NCI-H1105 (cell line): ENCODE measurements at regions not wholly inside any gene's neighbourhood (a gene's known extent, or its start where the extent isn't known, plus 50 kb on each side); places are given as distances from the start of the nearest gene placed in this dataset.

Source experiments
- DNase-seq: peaks from one replicate; lab custom pipeline; 2025; lab: John Stamatoyannopoulos, UW

DNA sequence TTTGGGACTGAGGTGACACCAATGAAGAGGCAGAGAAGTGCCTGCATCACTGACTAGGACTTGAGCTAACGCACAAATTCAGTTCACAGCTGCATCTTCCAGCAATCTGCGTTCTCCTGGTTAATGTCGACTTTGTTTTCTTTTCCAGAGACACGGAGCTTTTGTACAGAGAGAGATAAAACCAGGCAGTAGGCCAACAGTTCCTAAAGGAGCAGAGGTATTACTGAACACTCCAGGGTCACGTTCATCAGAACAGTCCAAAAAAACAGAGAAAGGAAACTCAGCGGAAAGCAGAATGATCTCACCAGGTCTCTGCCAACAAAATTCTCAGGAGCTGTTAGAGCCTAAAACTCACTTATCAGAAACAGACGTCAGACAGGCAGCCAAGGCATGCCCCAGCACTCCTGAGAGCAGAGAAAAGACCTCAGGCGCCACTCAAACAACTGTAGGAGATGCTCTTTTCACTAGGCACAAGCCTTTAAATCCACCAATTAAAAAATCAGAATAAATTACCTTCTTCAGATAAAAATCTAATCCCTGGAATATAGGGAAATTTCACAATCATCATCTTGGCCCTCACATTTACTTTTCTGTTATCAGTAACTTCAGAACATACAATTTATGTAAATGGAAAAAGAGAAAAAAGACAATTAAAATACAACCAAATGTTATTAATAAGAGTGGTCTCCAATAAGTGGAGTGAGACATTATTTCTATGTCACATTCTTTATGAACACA, 95.9 kb upstream of the SPTBN1 start:
- peak; percentile 77 for DNase-seq

DNA sequence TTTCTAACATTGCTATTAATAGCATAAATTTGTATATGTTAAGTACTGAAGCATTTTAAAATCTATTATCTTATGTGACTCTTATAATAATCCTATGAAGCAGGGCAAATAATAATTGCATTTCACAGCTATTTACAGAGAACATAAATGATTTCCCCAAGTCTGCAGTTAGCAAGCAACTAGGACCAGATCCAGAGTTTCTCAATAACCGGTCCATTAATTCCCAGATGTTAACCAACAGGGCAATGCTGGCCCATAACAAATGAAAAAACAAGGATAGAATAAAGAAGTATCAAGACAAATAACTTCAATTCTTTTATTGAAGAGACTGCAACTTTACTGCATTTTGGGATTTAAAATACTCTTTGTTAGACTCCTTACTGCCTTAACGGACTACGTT, 91.7 kb upstream of the SPTBN1 start:
- DNase-seq: no peak

- no peak for DNase-seq
Measured at GRCh38 chr2:54365661-54366060, 90.5 kb upstream of the SPTBN1 start.

- no peak for DNase-seq
Measured at GRCh38 chr2:54366487-54367280, 89.4 kb upstream of the SPTBN1 start.

GRCh38 chr2:54370405-54371104, 85.6 kb upstream of the SPTBN1 start:
- DNase-seq: no peak

GRCh38 chr2:54371460-54372065, 84.6 kb upstream of the SPTBN1 start:
- DNase-seq: no peak

GRCh38 chr2:54372361-54372760, 83.8 kb upstream of the SPTBN1 start:
- DNase-seq: no peak

GRCh38 chr2:54373855-54374254, 82.3 kb upstream of the SPTBN1 start:
- no peak for DNase-seq

GRCh38 chr2:54374591-54375364, 81.3 kb upstream of the SPTBN1 start:
- no peak for DNase-seq

DNA sequence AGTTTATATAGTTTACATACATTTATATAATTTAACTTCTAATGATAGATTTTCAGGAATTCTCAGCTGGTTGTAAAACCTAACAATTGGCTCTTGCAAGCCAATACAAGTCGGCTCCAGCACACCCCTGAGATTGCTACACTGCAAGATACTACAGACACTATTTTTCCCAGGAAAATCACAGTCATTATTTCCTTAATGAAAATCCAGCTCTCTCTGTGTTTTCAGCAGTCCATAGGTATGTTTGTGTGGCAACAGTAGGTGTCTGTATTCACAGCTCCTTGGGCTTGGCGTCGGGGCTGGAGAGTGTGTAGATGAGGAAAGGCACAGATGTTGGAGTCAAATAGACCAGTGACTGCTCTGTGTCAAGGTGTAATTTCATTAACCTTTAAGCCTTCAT, 78.7 kb upstream of the SPTBN1 start:
- no peak for DNase-seq

GRCh38 chr2:54377901-54378493, 78.1 kb upstream of the SPTBN1 start:
- no peak for DNase-seq

GRCh38 chr2:54380670-54381069, 75.5 kb upstream of the SPTBN1 start:
- DNase-seq: no peak

DNA sequence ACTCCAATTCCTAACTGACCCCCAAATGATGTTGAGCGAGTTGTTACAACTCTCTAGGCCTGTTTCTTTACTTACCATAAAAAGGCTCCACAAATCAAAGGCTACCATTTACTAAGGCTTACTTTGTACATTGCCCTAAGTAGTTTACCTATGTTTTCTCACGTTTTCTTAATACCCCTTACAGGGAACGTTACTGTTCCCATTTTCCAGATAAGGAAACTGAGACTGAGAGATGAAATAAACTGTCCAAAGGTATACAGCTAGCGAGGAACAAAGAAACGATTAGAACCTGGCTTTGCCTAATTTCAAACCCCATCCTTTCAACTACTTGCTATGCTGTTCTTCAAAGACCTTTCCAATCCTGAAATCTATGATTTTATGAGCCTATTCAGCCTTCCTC, 74.8 kb upstream of the SPTBN1 start:
- no peak for DNase-seq

- DNase-seq: no peak
Measured at GRCh38 chr2:54382601-54383000, 73.5 kb upstream of the SPTBN1 start.

DNA sequence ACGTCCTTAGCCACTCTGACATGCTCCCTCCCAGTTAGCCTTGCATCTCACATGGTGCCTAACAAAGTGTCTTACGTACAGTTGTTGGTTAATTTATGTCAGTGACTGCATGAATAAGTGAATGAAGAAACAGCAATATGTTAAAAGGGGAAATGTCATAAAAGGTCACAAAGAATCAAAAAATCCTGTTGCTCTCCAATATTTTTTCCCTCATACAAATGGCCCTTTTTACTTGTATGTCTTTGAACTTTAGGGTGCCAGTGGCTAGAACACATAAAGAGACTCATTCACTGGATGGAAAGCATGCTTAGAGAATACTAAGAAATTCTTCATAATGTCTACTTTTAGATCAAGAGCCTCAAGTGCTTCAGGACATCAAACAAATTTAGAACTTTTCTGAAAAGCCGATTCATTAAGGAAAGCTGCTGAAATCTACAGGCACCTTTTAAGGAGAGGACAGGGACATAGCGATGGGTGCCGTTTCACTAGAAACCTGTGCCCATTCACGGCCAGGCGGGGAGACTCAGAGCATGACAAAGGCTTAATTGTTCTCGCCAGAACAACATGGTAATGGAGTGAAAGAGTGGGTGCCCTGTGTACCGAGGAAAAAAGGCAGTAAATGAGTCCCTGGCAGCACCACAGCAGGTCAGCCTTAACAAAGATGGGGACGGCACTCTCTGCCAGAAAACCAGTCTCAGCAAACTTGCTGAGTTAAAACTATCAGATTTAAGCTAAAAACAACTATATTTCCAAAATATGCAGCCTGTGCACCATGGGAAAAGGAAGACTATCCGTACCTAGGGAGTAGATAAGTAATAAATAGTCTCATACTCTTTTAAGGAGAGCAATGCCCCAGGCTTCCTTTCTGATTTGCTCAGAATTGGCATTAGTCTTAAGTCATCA, 71.6 kb upstream of the SPTBN1 start:
- DNase-seq: no peak

- DNase-seq: no peak
Measured at GRCh38 chr2:54385271-54385670, 70.9 kb upstream of the SPTBN1 start.

GRCh38 chr2:54386585-54386984, 69.5 kb upstream of the SPTBN1 start:
- no peak for DNase-seq

DNA sequence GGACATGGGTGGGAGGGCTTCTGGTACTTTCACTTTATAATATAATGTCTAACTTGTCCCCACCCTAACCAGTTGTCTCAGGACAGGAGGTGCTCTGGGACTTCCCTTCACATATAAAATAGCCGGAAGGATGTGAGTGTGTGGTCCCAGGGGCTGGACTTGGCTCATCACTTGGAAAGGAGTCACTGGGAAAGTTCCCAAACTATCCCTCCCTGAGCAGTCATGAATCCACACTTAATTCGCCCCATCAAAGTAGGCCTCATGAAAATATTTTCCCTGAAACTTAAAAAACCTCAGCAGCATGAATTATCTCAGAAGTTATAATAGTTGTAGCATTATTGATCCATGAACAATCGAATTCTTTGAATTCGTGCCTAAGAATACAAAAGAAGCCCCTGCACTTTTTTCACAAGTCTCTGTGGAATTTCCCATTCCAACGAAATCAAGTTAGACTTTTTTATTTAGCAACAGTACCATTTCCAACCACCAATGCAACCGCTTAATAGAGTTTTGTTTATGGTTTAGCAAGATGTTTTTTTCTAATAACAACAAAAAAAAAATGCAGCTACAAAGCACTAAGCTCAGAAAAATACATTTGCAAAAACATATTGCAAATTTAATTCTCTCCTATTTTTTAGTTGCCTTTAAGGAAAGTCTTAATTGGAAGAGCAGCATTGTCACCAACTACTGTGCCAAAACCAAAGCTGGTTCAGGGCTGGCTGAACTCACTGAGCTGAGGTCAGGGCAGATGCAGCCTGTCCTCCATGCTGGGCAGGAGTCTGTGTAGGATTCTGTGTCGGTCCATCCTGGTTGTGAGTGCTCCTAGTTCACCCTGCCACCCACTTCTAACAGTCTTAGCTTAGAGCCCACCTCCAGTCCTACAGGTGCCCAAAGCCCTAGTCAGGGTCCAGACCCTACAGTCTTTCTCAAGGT, 68.8 kb upstream of the SPTBN1 start:
- DNase-seq: no peak

DNA sequence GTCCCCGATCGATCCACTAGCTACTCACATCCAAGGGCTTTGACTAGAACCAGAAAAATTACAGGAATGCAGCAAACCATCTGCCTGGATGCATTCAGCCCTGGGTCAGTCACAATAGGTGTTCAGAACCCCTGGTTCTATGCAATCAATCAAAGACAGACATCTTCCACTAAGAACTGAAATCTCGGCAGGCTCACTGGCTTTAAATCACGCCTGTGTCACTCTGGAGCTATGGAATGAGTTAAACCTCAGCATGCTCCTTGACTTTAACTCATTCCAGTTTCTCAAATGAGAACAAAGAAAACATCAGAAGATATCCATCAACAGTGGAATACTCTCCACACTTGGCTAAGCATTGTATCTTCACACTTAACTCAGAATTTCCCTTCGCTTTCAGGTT, 68.1 kb upstream of the SPTBN1 start:
- no peak for DNase-seq
